Activated B cell treated with CpG ODN at 0.5 μM for 24 hours (primary cell): ENCODE measurements at regions not wholly inside any gene's neighbourhood (a gene's known extent, or its start where the extent isn't known, plus 50 kb on each side); places are given as distances from the start of the nearest gene placed in this dataset.

Source experiments
- ATAC-seq: fragments of 200-7000 bp; cut with Tn5 transposase; one replicate; pipeline ENCODE4 v1.10.0; 2021; ENCODE audit warnings: low read depth, mild to moderate bottlenecking, moderate library complexity
- CTCF ChIA-PET: fragments of 350-600 bp; sonication (Branson Sonifier 250); formaldehyde crosslinking; loops from one replicate; lab custom pipeline; 2021; ENCODE audit warnings: antibody characterized with exemption; lab: Charles Lee
- POLR2A ChIA-PET: fragments of 350-600 bp; sonication (Branson Sonifier 250); formaldehyde crosslinking; loops from one replicate; lab custom pipeline; 2021; ENCODE audit warnings: antibody characterized with exemption; lab: Charles Lee
- DNase-seq: peaks from one replicate; pipeline ENCODE4 v3.0.0; 2022
- H3K27ac Mint-ChIP-seq: one replicate; pipeline ENCODE4 v1.8.0; 2020; ENCODE audit warnings: mixed read lengths
- H3K27me3 Mint-ChIP-seq: one replicate; pipeline ENCODE4 v1.8.0; 2021; ENCODE audit warnings: mixed read lengths
- H3K36me3 Mint-ChIP-seq: one replicate; pipeline ENCODE4 v1.8.0; 2021; ENCODE audit warnings: low read depth, mixed read lengths
- H3K4me1 Mint-ChIP-seq: one replicate; pipeline ENCODE4 v1.8.0; 2021; ENCODE audit warnings: mixed read lengths
- H3K4me3 Mint-ChIP-seq: one replicate; pipeline ENCODE4 v1.8.0; 2020; ENCODE audit warnings: mild to moderate bottlenecking, mixed read lengths
- H3K9me3 Mint-ChIP-seq: one replicate; pipeline ENCODE4 v1.8.0; 2020; ENCODE audit warnings: mixed read lengths
- intact Hi-C: fragments of 100-400 bp; cut with micrococcal nuclease; formaldehyde crosslinking; loops from one replicate; pipeline ENCODE4 v1.15.1; 2024
- TF ChIP-seq, protein P1 (sequence below): fragments of 200-600 bp; IDR thresholded peaks from one replicate; pipeline ENCODE4 v1.8.0; 2022; ENCODE audit warnings: antibody characterized with exemption, mild to moderate bottlenecking

DNA sequence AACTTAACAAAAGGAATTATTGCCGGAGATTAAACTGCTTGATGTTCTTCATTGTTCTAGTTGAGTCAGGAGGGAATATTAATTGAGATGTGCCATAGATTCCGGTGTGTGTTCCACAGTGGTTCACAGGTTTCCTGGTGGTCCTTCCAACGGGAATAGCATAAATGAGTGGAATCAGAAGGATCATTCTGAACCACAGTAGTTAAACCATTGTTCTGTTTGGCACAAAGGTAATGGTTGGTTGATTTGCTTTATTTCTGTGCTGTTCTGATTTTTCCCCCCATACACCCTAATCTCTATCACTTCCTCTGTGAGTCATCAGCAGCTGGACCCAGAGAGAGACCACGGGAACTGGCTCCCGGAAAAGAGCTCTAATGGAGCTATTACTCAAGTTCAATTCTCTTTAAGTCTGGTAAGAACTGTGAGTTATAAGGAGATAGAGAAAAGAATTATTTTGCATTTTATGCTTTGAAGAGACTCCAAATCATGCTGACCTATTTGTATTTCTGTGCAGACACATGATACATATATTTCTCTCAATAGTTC, 627.2 kb downstream of the ZIC1 start:
- CTCF ChIA-PET = no interaction called here
- intact Hi-C loops = no loop called here
- H3K27me3 Mint-ChIP-seq = no peaks in the 10 kb centered on the region

GRCh38 chr3:148042663-148043445, 633.7 kb downstream of the ZIC1 start:
- H3K4me1 Mint-ChIP-seq = no peaks in the 10 kb centered on the region
- intact Hi-C loops = no loop called here
- TF ChIP-seq, protein P1, sequence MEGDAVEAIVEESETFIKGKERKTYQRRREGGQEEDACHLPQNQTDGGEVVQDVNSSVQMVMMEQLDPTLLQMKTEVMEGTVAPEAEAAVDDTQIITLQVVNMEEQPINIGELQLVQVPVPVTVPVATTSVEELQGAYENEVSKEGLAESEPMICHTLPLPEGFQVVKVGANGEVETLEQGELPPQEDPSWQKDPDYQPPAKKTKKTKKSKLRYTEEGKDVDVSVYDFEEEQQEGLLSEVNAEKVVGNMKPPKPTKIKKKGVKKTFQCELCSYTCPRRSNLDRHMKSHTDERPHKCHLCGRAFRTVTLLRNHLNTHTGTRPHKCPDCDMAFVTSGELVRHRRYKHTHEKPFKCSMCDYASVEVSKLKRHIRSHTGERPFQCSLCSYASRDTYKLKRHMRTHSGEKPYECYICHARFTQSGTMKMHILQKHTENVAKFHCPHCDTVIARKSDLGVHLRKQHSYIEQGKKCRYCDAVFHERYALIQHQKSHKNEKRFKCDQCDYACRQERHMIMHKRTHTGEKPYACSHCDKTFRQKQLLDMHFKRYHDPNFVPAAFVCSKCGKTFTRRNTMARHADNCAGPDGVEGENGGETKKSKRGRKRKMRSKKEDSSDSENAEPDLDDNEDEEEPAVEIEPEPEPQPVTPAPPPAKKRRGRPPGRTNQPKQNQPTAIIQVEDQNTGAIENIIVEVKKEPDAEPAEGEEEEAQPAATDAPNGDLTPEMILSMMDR = no peak
- DNase-seq (no peak), ATAC-seq (no peak)
- H3K27me3 Mint-ChIP-seq = no peaks in the 10 kb centered on the region
- CTCF ChIA-PET = no interaction called here
- no peak overlapping the region for H3K4me3 Mint-ChIP-seq
- no peaks in the 10 kb centered on the region for H3K9me3 Mint-ChIP-seq
- no peaks in the 10 kb centered on the region for H3K36me3 Mint-ChIP-seq
- H3K27ac Mint-ChIP-seq = no peak overlapping the region
- POLR2A ChIA-PET = no interaction called here

More for the DNA sequence above, 627.2 kb downstream of the ZIC1 start:
- TF ChIP-seq, protein P1 = no peak
- ATAC-seq = no peak
- Mint-ChIP-seq H3K4me3 (no peak overlapping the region), H3K36me3 (no peaks in the 10 kb centered on the region), H3K9me3 (no peaks in the 10 kb centered on the region), H3K4me1 (no peaks in the 10 kb centered on the region), H3K27ac (no peak overlapping the region)
- DNase-seq = no peak
- POLR2A ChIA-PET = no interaction called here

DNA sequence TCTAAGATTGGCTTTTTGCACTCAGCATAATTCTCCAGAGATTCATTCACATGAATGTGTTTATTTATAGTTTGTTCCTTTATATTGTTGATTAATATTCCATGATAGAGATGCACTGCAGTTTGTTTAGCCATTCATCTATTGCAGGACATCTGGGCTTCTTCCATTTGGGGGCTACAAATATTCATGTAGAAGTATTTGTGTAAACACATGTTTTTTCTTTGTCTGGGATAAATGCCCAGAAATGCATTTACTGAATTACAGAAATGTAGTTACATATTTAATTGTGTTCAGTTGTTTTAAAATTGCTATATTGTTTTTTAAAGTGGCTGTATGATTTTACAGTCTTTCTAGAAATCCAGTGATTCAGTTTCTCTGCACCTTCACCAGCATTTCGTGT, 635.0 kb downstream of the ZIC1 start:
- CTCF ChIA-PET = no interaction called here

GRCh38 chr3:148054999-148055398, 642.7 kb upstream of the AGTR1 start:
- Mint-ChIP-seq H3K27ac (no peak overlapping the region), H3K4me1 (no peaks in the 10 kb centered on the region), H3K9me3 (no peaks in the 10 kb centered on the region), H3K4me3 (no peak overlapping the region), H3K27me3 (no peaks in the 10 kb centered on the region), H3K36me3 (no peaks in the 10 kb centered on the region)
- intact Hi-C loops = no loop called here
- CTCF ChIA-PET = no interaction called here
- POLR2A ChIA-PET = no interaction called here
- ATAC-seq = no peak
- TF ChIP-seq, protein P1 = no peak
- no peak for DNase-seq

More for the DNA sequence above, 635.0 kb downstream of the ZIC1 start:
- POLR2A ChIA-PET = no interaction called here
- ATAC-seq = no peak
- TF ChIP-seq, protein P1 = no peak
- no peak for DNase-seq
- intact Hi-C loops = no loop called here
- no peak overlapping the region for H3K27ac Mint-ChIP-seq
- H3K4me1 Mint-ChIP-seq = no peaks in the 10 kb centered on the region
- no peaks in the 10 kb centered on the region for H3K36me3 Mint-ChIP-seq
- H3K9me3 Mint-ChIP-seq = no peaks in the 10 kb centered on the region
- H3K27me3 Mint-ChIP-seq = no peaks in the 10 kb centered on the region
- no peak overlapping the region for H3K4me3 Mint-ChIP-seq

DNA sequence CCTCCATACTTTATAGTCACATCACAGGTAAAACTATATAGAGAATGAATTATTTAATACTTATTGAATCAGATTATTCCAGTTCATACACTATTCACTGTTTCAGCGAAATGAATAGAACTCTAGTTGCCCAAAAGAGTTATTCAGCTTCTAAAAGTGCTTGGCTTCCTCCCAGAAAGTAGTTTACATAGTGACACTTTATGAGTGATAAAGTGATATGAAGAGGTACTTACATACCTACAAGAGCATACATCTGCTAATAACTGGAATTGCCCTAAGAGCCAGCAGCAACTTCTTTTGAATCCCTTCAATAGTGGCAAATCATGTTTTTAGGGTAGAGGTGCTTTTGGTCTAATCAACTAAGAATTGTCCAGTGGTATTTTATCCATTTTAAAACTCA, 635.1 kb upstream of the AGTR1 start:
- no peaks in the 10 kb centered on the region for H3K9me3 Mint-ChIP-seq
- no peak for ATAC-seq
- TF ChIP-seq, protein P1 = no peak
- H3K27me3 Mint-ChIP-seq = no peaks in the 10 kb centered on the region
- intact Hi-C loops = no loop called here
- no peak overlapping the region for H3K4me3 Mint-ChIP-seq
- no peak overlapping the region for H3K27ac Mint-ChIP-seq
- H3K4me1 Mint-ChIP-seq = no peaks in the 10 kb centered on the region
- CTCF ChIA-PET = no interaction called here
- DNase-seq = no peak
- POLR2A ChIA-PET = no interaction called here
- H3K36me3 Mint-ChIP-seq = no peaks in the 10 kb centered on the region
